ENCODE measurements at regions not wholly inside any gene's neighbourhood (a gene's known extent, or its start where the extent isn't known, plus 50 kb on each side); places are given as distances from the start of the nearest gene placed in this dataset.
"Not testable (repeated sequence)": the region's sequence is repeated elsewhere in the genome, so short reads cannot be mapped to it uniquely, and the experiment has no call there.

GRCh38 chr6:112956696-112957535 is 609.8 kb downstream of the RFPL4B start:
- Histone ChIP-seq H3K27me3 (ENCODE audit: low read depth) (no peaks in the 10 kb centered on the region), H3K27ac (replicated peaks) (no peak overlapping the region), H3K36me3 (no peaks in the 10 kb centered on the region), H3K4me3 (no peak overlapping the region), H3K9me3 (replicated peaks) (peaks cover 6% of the 10 kb centered on the region), H3K4me1 (peaks cover 12% of the 10 kb centered on the region)
- no peak for DNase-seq
- TF ChIP-seq CTCF (IDR thresholded peaks at IDR 0.05; ENCODE audit: borderline replicate concordance) = no peak
- intact Hi-C loops (cut with micrococcal nuclease) = no loop called here

DNA sequence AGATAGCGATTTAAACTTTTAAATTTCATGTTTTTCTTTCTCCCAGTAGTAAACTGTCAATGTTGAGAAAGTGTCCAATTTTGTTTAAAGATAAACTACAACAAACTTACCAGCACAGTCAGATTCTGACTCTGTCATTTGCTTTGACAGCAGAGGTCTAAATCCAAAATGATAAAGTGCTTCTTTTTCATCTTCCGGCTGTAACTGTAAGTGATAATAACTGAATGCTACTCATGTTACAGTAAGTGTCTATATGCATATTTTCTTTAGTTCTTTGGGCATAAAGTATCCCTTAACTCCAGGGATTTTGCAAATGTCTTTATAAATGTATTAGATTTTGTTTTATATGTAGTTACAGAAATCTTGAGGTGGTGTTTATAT is 610.4 kb downstream of the RFPL4B start:
- no peaks in the 10 kb centered on the region for H3K27me3 ChIP-seq (ENCODE audit: low read depth)
- intact Hi-C loops (cut with micrococcal nuclease) = no loop called here
- no peak for DNase-seq
- no peaks in the 10 kb centered on the region for H3K36me3 ChIP-seq
- TF ChIP-seq CTCF (IDR thresholded peaks at IDR 0.05; ENCODE audit: borderline replicate concordance) = no peak
- H3K9me3 ChIP-seq (replicated peaks) = peaks cover 6% of the 10 kb centered on the region
- no peak overlapping the region for H3K4me3 ChIP-seq
- no peak overlapping the region for H3K27ac ChIP-seq (replicated peaks)
- peaks cover 12% of the 10 kb centered on the region for H3K4me1 ChIP-seq

GRCh38 chr6:112960130-112960529 is 613.0 kb downstream of the RFPL4B start:
- H3K27me3 ChIP-seq (ENCODE audit: low read depth); intact Hi-C loops (cut with micrococcal nuclease); H3K9me3 ChIP-seq (replicated peaks); H3K4me3 ChIP-seq; H3K36me3 ChIP-seq; H3K27ac ChIP-seq (replicated peaks); DNase-seq: not testable (repeated sequence)
- peaks cover 12% of the 10 kb centered on the region for H3K4me1 ChIP-seq

DNA sequence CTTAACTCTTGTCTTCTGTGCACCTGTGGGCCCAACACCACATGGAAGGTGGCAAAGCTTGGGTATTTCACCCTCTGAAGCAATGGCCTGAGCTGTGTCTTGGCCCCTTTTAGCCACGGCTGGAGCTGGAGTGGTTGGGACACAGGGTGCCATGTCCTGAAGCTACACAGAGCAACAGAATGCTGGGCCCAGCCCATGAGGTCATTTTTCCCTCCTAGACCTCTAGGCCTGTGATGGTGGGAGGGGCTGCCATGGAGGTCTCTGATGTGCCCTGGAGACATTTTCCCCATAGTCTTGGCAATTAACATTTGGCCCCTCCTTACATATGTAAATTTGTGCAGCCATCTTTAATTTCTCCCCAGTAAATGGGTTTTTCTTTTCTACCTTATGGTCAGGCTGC is 620.8 kb downstream of the RFPL4B start:
- no peak for DNase-seq
- Histone ChIP-seq H3K9me3 (replicated peaks) (peaks cover 6% of the 10 kb centered on the region), H3K27me3 (ENCODE audit: low read depth) (no peaks in the 10 kb centered on the region), H3K4me3 (no peak overlapping the region), H3K27ac (replicated peaks) (no peak overlapping the region), H3K36me3 (no peaks in the 10 kb centered on the region), H3K4me1 (no peaks in the 10 kb centered on the region)
- intact Hi-C loops (cut with micrococcal nuclease) = no loop called here
- no peak for TF ChIP-seq CTCF (IDR thresholded peaks at IDR 0.05; ENCODE audit: borderline replicate concordance)

GRCh38 chr6:112971651-112972050 is 624.5 kb downstream of the RFPL4B start:
- DNase-seq = no peak
- no peaks in the 10 kb centered on the region for H3K36me3 ChIP-seq
- peaks cover 26% of the 10 kb centered on the region for H3K9me3 ChIP-seq (replicated peaks)
- H3K4me1 ChIP-seq = no peaks in the 10 kb centered on the region
- H3K4me3 ChIP-seq = no peak overlapping the region
- H3K27me3 ChIP-seq (ENCODE audit: low read depth) = no peaks in the 10 kb centered on the region
- intact Hi-C loops (cut with micrococcal nuclease) = no loop called here
- no peak for TF ChIP-seq CTCF (IDR thresholded peaks at IDR 0.05; ENCODE audit: borderline replicate concordance)
- H3K27ac ChIP-seq (replicated peaks) = no peak overlapping the region

DNA sequence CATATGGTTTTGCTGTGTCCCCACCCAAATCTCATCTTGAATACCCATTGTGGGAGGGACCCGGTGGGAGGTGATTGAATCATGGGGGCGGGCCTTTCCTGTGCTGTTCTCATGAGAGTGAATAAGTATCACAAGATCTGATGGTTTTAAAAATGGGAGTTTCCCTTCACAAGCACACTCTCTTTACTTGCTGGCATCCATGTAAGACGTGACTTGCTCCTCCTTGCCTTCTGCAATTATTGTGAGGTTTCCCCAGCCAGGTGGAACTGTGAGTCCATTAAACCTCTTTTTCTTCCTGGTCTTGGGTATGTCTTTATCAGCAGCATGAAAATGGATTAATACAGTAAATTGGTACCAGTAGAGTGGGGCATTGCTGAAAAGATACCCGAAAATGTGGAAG is 627.8 kb downstream of the RFPL4B start:
- H3K27ac ChIP-seq (replicated peaks); H3K4me3 ChIP-seq; H3K36me3 ChIP-seq; H3K27me3 ChIP-seq (ENCODE audit: low read depth); intact Hi-C loops (cut with micrococcal nuclease); H3K4me1 ChIP-seq; DNase-seq: not testable (repeated sequence)
- H3K9me3 ChIP-seq (replicated peaks) = peaks cover 24% of the 10 kb centered on the region

DNA sequence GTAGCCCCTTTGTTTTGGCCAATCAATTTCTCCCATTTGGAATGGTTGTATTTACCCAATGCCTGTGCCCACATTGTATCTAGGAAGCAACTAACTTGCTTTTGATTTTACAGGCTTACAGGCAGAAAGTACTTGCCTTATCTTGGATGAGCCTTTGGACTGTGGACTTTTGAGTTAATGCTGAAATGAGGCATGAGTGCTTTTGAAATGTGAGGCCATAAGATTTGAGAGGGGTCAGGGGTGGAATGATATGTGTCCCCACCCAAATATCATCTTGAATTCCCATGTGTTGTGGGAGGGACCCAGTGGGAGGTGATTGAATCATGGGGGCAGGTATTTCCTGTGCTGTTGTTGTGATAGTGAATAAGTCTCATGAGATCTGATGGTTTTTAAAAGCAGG is 629.4 kb downstream of the RFPL4B start:
- H3K36me3 ChIP-seq; intact Hi-C loops (cut with micrococcal nuclease); H3K27me3 ChIP-seq (ENCODE audit: low read depth); H3K4me3 ChIP-seq; DNase-seq; H3K27ac ChIP-seq (replicated peaks): not testable (repeated sequence)
- Histone ChIP-seq H3K9me3 (replicated peaks) (peaks cover 24% of the 10 kb centered on the region), H3K4me1 (peaks cover 18% of the 10 kb centered on the region)

All from left ventricle myocardium inferior (tissue), 1 donor.